ENCODE measurements at regions not wholly inside any gene's neighbourhood (a gene's known extent, or its start where the extent isn't known, plus 50 kb on each side); places are given as distances from the start of the nearest gene placed in this dataset.

DNA sequence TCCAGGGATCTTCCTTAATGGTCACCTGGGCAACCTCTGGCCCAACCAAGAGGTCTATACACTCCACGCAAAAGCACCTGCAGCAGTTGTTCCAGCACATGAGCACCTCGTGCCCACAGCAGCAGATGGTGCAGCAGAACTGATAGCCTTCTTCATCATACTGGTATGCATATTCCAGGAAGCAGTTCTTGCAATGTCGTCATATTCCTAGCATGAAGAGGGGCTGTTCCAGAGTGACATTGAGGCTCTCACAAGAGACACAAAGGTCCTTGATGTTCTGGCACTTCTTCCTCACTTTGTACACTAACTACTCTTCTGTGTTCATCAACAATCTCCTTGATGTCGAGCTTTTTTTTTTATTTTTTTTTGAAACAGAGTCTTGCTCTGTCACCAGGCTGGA, 386.2 kb downstream of the MEIS1 start:
- Mint-ChIP-seq H3K4me3 (ENCODE audit: unreplicated experiment) (no peak overlapping the region), H3K4me1 (ENCODE audit: unreplicated experiment) (no peaks in the 10 kb centered on the region), H3K36me3 (ENCODE audit: low read depth, unreplicated experiment) (no peaks in the 10 kb centered on the region), H3K27ac (ENCODE audit: unreplicated experiment) (no peak overlapping the region), H3K27me3 (ENCODE audit: unreplicated experiment) (no peaks in the 10 kb centered on the region), H3K9me3 (ENCODE audit: unreplicated experiment) (no peaks in the 10 kb centered on the region)
- TF ChIP-seq, protein P1, sequence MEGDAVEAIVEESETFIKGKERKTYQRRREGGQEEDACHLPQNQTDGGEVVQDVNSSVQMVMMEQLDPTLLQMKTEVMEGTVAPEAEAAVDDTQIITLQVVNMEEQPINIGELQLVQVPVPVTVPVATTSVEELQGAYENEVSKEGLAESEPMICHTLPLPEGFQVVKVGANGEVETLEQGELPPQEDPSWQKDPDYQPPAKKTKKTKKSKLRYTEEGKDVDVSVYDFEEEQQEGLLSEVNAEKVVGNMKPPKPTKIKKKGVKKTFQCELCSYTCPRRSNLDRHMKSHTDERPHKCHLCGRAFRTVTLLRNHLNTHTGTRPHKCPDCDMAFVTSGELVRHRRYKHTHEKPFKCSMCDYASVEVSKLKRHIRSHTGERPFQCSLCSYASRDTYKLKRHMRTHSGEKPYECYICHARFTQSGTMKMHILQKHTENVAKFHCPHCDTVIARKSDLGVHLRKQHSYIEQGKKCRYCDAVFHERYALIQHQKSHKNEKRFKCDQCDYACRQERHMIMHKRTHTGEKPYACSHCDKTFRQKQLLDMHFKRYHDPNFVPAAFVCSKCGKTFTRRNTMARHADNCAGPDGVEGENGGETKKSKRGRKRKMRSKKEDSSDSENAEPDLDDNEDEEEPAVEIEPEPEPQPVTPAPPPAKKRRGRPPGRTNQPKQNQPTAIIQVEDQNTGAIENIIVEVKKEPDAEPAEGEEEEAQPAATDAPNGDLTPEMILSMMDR (IDR thresholded peaks at IDR 0.05; ENCODE audit: unreplicated experiment): no peak
- DNase-seq (ENCODE audit: low spot score): no peak

GRCh38 chr2:66822186-66822585, 387.3 kb downstream of the MEIS1 start:
- Mint-ChIP-seq H3K9me3 (ENCODE audit: unreplicated experiment) (no peaks in the 10 kb centered on the region), H3K4me1 (ENCODE audit: unreplicated experiment) (no peaks in the 10 kb centered on the region), H3K27me3 (ENCODE audit: unreplicated experiment) (no peaks in the 10 kb centered on the region), H3K36me3 (ENCODE audit: low read depth, unreplicated experiment) (no peaks in the 10 kb centered on the region), H3K4me3 (ENCODE audit: unreplicated experiment) (no peak overlapping the region), H3K27ac (ENCODE audit: unreplicated experiment) (no peak overlapping the region)
- DNase-seq (ENCODE audit: low spot score): no peak
- TF ChIP-seq, protein P1 (IDR thresholded peaks at IDR 0.05; ENCODE audit: unreplicated experiment): no peak

DNA sequence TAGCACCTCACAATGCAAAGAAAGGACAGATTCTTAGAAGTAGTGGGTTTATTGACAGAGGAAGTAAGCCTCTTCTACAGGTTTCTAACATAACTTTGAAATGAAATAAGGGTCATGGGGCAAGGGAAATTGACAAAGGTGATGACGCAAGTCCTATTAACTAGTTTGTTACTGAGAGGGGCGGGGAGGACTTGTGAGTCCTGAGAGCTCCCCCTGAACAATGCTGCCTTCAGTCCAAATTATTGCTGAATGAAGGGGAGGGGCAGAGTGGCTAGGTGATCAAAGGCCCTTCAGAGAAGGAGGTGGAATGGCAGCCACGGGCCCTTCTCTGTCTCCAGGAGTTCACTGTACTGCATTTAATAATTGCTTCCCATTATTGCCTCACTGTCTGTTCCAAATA, 390.0 kb downstream of the MEIS1 start:
- no peak overlapping the region for H3K4me3 Mint-ChIP-seq (ENCODE audit: unreplicated experiment)
- H3K36me3 Mint-ChIP-seq (ENCODE audit: low read depth, unreplicated experiment): no peaks in the 10 kb centered on the region
- no peaks in the 10 kb centered on the region for H3K9me3 Mint-ChIP-seq (ENCODE audit: unreplicated experiment)
- no peak for DNase-seq (ENCODE audit: low spot score)
- no peaks in the 10 kb centered on the region for H3K27me3 Mint-ChIP-seq (ENCODE audit: unreplicated experiment)
- TF ChIP-seq, protein P1 (IDR thresholded peaks at IDR 0.05; ENCODE audit: unreplicated experiment): no peak
- H3K4me1 Mint-ChIP-seq (ENCODE audit: unreplicated experiment): no peaks in the 10 kb centered on the region
- H3K27ac Mint-ChIP-seq (ENCODE audit: unreplicated experiment): no peak overlapping the region

DNA sequence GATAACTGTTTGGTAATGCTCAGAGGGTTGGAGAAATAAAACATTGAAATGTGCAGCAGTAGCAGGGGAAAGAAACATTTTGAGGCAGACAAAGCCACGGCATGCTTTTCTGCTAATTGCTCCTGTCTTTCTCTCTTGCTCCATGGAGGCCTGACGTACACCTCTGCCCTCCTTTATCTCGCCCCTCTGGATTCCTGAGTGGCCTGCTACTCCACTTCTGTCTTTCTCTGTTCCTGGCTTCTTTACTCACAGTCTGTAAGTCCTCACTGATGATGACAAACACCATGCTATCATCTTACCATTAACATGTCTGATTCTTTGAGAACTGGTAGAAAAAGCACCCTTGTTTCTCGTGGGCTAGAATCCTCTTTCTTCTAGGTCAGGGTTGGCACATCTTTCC, 392.9 kb downstream of the MEIS1 start:
- H3K27ac Mint-ChIP-seq (ENCODE audit: unreplicated experiment): no peak overlapping the region
- H3K27me3 Mint-ChIP-seq (ENCODE audit: unreplicated experiment): peaks cover 1% of the 10 kb centered on the region
- TF ChIP-seq, protein P1 (IDR thresholded peaks at IDR 0.05; ENCODE audit: unreplicated experiment): no peak
- DNase-seq (ENCODE audit: low spot score): no peak
- no peaks in the 10 kb centered on the region for H3K9me3 Mint-ChIP-seq (ENCODE audit: unreplicated experiment)
- H3K4me3 Mint-ChIP-seq (ENCODE audit: unreplicated experiment): no peak overlapping the region
- H3K4me1 Mint-ChIP-seq (ENCODE audit: unreplicated experiment): no peaks in the 10 kb centered on the region
- no peaks in the 10 kb centered on the region for H3K36me3 Mint-ChIP-seq (ENCODE audit: low read depth, unreplicated experiment)

- no peak overlapping the region for H3K27ac Mint-ChIP-seq (ENCODE audit: unreplicated experiment)
- DNase-seq (ENCODE audit: low spot score): no peak
- H3K36me3 Mint-ChIP-seq (ENCODE audit: low read depth, unreplicated experiment): no peaks in the 10 kb centered on the region
- TF ChIP-seq, protein P1 (IDR thresholded peaks at IDR 0.05; ENCODE audit: unreplicated experiment): no peak
- peaks cover 1% of the 10 kb centered on the region for H3K27me3 Mint-ChIP-seq (ENCODE audit: unreplicated experiment)
- no peaks in the 10 kb centered on the region for H3K9me3 Mint-ChIP-seq (ENCODE audit: unreplicated experiment)
- no peaks in the 10 kb centered on the region for H3K4me1 Mint-ChIP-seq (ENCODE audit: unreplicated experiment)
- H3K4me3 Mint-ChIP-seq (ENCODE audit: unreplicated experiment): no peak overlapping the region
These were observed 394.0 kb downstream of the MEIS1 start for GRCh38 chr2:66828876-66829275.

Measured in endothelial cell (in vitro differentiated cells).